ENCODE measurements at regions not wholly inside any gene's neighbourhood (a gene's known extent, or its start where the extent isn't known, plus 50 kb on each side); places are given as distances from the start of the nearest gene placed in this dataset.
A peak's percentile ranks its signal among the peaks of the same experiment; 100 is the strongest.

DNA sequence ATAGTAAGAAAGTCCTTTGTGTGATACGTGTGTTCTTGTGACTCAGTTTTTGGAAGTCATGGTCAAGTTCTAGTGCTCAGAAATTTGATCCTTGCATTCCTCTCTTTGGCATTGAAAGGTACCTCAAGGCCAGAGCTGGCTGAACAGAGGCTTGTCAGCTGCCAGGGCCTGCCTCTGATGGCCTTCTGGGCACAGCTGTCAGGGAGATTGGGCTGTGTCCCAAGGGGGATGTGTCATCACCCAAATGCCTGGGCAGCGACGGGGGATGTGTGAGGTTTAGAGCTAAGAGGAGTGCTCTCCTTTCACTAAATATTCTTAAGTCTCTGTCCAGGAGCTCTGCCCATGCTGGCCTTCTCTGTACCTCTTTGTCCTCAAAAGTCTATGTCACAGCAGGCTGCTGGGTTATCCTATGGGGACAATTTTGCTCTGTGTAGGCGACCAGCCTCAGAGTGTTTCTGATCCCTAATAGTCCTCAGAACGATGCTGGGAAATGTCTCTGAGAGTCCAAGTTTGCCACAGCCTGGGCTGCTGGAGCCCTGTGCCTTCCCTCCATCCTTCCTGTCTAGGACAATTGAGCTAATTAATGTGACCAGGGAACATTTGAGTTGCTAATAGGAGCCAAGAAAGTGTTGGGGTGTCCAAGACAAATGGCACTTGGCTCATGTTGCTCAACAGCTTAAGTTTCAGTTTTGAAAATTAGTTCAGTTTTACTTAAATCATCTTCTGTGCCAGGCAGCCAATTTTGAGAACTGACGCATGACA is 115.4 kb upstream of the ZNF521 start:
- no peak for TF ChIP-seq CTCF (IDR thresholded peaks at IDR 0.05)
- Histone ChIP-seq H3K36me3 (no peaks in the 10 kb centered on the region), H3K27me3 (no peaks in the 10 kb centered on the region), H3K4me1 (no peaks in the 10 kb centered on the region), H3K9me3 (no peaks in the 10 kb centered on the region), H3K4me3 (no peak overlapping the region), H3K27ac (no peak overlapping the region)
- intact Hi-C loops (cut with DNase I), result no loop called here
- no peak for DNase-seq
- peak; percentile 17 for ATAC-seq

GRCh38 chr18:25465152-25465732 is 113.3 kb upstream of the ZNF521 start:
- DNase-seq (no peak), ATAC-seq (no peak)
- intact Hi-C loops (cut with DNase I), result no loop called here
- Histone ChIP-seq H3K36me3 (no peaks in the 10 kb centered on the region), H3K4me3 (no peak overlapping the region), H3K9me3 (no peaks in the 10 kb centered on the region), H3K4me1 (no peaks in the 10 kb centered on the region), H3K27me3 (no peaks in the 10 kb centered on the region), H3K27ac (no peak overlapping the region)
- no peak for TF ChIP-seq CTCF (IDR thresholded peaks at IDR 0.05)

- ATAC-seq, result no peak
- Histone ChIP-seq H3K27ac (no peak overlapping the region), H3K36me3 (no peaks in the 10 kb centered on the region), H3K9me3 (no peaks in the 10 kb centered on the region), H3K4me1 (no peaks in the 10 kb centered on the region), H3K27me3 (no peaks in the 10 kb centered on the region), H3K4me3 (no peak overlapping the region)
- intact Hi-C loops (cut with DNase I), result no loop called here
- no peak for TF ChIP-seq CTCF (IDR thresholded peaks at IDR 0.05)
- DNase-seq, result no peak
These were observed 112.3 kb upstream of the ZNF521 start for GRCh38 chr18:25464227-25464626.

DNA sequence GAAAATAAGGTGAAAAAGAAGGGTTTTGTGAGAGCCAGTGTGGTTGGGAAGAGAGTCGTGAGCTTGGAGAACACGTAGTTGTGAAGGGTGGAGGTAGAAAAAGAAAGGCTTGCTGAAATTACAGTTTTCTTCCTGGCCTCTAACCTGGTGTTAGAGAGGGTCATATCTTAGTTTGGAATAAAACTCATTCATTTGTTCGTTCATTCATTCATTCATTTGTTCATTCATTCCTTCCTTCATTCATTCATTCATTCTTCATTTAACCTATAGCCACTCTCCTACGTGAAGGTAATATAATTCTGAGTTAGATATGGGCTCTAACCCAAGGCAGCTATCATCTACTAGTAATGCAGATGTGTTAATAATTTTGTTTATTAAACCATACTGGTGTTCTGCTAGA is 111.8 kb upstream of the ZNF521 start:
- Histone ChIP-seq H3K27ac (no peak overlapping the region), H3K4me1 (no peaks in the 10 kb centered on the region), H3K27me3 (no peaks in the 10 kb centered on the region), H3K36me3 (no peaks in the 10 kb centered on the region), H3K4me3 (no peak overlapping the region), H3K9me3 (no peaks in the 10 kb centered on the region)
- TF ChIP-seq CTCF (IDR thresholded peaks at IDR 0.05), result no peak
- ATAC-seq (no peak), DNase-seq (no peak)
- intact Hi-C loops (cut with DNase I), result no loop called here

- DNase-seq, result no peak
- ATAC-seq, result no peak
These were observed 107.8 kb upstream of the ZNF521 start for GRCh38 chr18:25459814-25460213.

More at GRCh38 chr18:25459814-25460213, 107.8 kb upstream of the ZNF521 start:
- H3K36me3 ChIP-seq, result no peaks in the 10 kb centered on the region
- no peaks in the 10 kb centered on the region for H3K4me1 ChIP-seq
- no peak overlapping the region for H3K4me3 ChIP-seq
- H3K27ac ChIP-seq, result no peak overlapping the region
- no peaks in the 10 kb centered on the region for H3K9me3 ChIP-seq
- H3K27me3 ChIP-seq, result no peaks in the 10 kb centered on the region
- TF ChIP-seq CTCF (IDR thresholded peaks at IDR 0.05), result no peak
- intact Hi-C loops (cut with DNase I), result no loop called here

All from upper lobe of right lung (tissue), 1 donor.